ENCODE measurements at regions not wholly inside any gene's neighbourhood (a gene's known extent, or its start where the extent isn't known, plus 50 kb on each side); places are given as distances from the start of the nearest gene placed in this dataset.

- DNase-seq: no peak
Measured at GRCh38 chr9:80082213-80082612, 510.4 kb downstream of the TLE4 start.

- no peak for DNase-seq
Measured at GRCh38 chr9:80078826-80079225, 507.1 kb downstream of the TLE4 start.

GRCh38 chr9:80077059-80077458 is 505.3 kb downstream of the TLE4 start:
- no peak for DNase-seq

- no peak for DNase-seq
Measured at GRCh38 chr9:80076162-80076561, 504.4 kb downstream of the TLE4 start.

GRCh38 chr9:80074439-80074838 is 502.7 kb downstream of the TLE4 start:
- DNase-seq: no peak

GRCh38 chr9:80072451-80072850 is 500.7 kb downstream of the TLE4 start:
- no peak for DNase-seq

- DNase-seq: no peak
Measured at GRCh38 chr9:80070071-80070742, 498.4 kb downstream of the TLE4 start.

GRCh38 chr9:80066931-80067330 is 495.2 kb downstream of the TLE4 start:
- DNase-seq: no peak

GRCh38 chr9:80062567-80062966 is 490.8 kb downstream of the TLE4 start:
- DNase-seq: no peak

- no peak for DNase-seq
Measured at GRCh38 chr9:80061940-80062339, 490.2 kb downstream of the TLE4 start.

- DNase-seq: no peak
Measured at GRCh38 chr9:80061096-80061495, 489.3 kb downstream of the TLE4 start.

- no peak for DNase-seq
Measured at GRCh38 chr9:80059979-80060378, 488.2 kb downstream of the TLE4 start.

- DNase-seq: no peak
Measured at GRCh38 chr9:80059191-80059590, 487.4 kb downstream of the TLE4 start.

GRCh38 chr9:80052830-80053229 is 481.1 kb downstream of the TLE4 start:
- DNase-seq: no peak

- DNase-seq: no peak
Measured at GRCh38 chr9:80049096-80049782, 477.5 kb downstream of the TLE4 start.

- DNase-seq: no peak
Measured at GRCh38 chr9:80046481-80046880, 474.7 kb downstream of the TLE4 start.

GRCh38 chr9:80041821-80042220 is 470.1 kb downstream of the TLE4 start:
- DNase-seq: no peak

- DNase-seq: no peak
Measured at GRCh38 chr9:80040457-80040856, 468.7 kb downstream of the TLE4 start.

GRCh38 chr9:80030801-80031200 is 459.0 kb downstream of the TLE4 start:
- no peak for DNase-seq

GRCh38 chr9:80028501-80028900 is 456.7 kb downstream of the TLE4 start:
- DNase-seq: no peak

GRCh38 chr9:80025796-80026520 is 454.2 kb downstream of the TLE4 start:
- no peak for DNase-seq

- DNase-seq: no peak
Measured at GRCh38 chr9:80025131-80025530, 453.4 kb downstream of the TLE4 start.

- no peak for DNase-seq
Measured at GRCh38 chr9:80020530-80020929, 448.8 kb downstream of the TLE4 start.

GRCh38 chr9:80020056-80020455 is 448.3 kb downstream of the TLE4 start:
- DNase-seq: no peak

All from activated CD4-positive, alpha-beta T cell treated with anti-CD3 and anti-CD28 coated beads, Interleukin-2, amount 50 U/mL, for 4 hours (primary cell).